ENCODE measurements at regions not wholly inside any gene's neighbourhood (a gene's known extent, or its start where the extent isn't known, plus 50 kb on each side); places are given as distances from the start of the nearest gene placed in this dataset.
A peak's percentile ranks its signal among the peaks of the same experiment; 100 is the strongest.

DNA sequence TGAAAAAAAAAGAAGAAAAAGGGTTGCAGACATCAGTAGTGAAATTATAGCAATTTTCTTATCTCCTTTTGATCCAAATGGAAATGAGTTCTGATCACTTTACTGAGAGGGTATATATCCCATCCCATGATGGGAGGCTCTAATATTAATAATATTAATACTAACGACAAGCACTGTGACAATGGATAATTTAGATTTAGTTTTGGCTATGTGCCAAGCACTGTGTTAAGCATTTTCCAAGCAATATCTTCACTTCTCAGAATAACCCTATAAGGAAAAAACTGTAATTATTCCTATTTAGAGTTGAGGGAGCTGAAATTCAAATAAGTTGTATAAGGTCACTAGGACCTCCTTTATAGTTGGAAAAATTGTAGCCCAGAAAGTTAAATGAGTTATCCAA is 58.4 kb upstream of the ASTN2 start (continued):
- TF ChIP-seq CTCF (conservative IDR thresholded peaks at IDR 0.05; ENCODE audit: low read depth in 2 of 2) (no peak), CREB1 (CRISPR knock-in tag; IDR thresholded peaks at IDR 0.05; ENCODE audit: low read depth) (no peak), EZH2 (IDR thresholded peaks at IDR 0.05; ENCODE audit: low read depth, unreplicated experiment) (no peak)

DNA sequence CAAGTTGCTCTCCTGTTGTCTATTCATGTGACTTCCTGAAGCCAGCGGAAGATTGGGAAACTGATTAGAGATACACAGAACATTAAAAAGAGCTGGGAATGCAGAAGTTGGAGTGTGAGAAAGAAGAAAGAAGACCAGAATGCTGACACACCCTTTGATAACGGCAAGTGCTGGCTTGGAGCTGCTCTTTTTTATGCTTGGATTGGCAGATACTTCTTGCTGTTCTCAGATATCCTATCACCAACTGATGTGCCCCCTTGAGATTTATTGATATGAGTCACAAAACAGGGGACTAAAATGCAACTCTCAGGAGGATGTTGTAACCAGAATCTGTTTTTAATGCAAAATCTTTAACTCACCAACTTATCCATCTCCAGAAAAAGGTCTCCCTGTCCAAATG is 56.0 kb upstream of the ASTN2 start:
- ATAC-seq (no peak), DNase-seq (ENCODE audit: low spot score) (no peak)
- Histone ChIP-seq H3K9me2 (ENCODE audit: insufficient read depth) (no peaks in the 10 kb centered on the region), H3F3A (replicated peaks; ENCODE audit: low read depth) (no peaks in the 10 kb centered on the region), H3K27me3 (ENCODE audit: insufficient read depth) (no peaks in the 10 kb centered on the region), H3K4me3 (no peak overlapping the region), H3K36me3 (ENCODE audit: insufficient read depth) (no peaks in the 10 kb centered on the region), H4K20me1 (replicated peaks; ENCODE audit: insufficient read depth) (no peaks in the 10 kb centered on the region), H3K79me2 (replicated peaks; ENCODE audit: insufficient read depth) (no peaks in the 10 kb centered on the region), H3K4me1 (ENCODE audit: insufficient read depth) (no peaks in the 10 kb centered on the region), H3K4me2 (no peak overlapping the region), H2AFZ (peak overlapping the region; percentile 18; the same call in 1 of the 2 replicates), H3K27ac (ENCODE audit: low read depth) (no peak overlapping the region)
- Mint-ChIP-seq H3K4me3 (no peak overlapping the region), H3K9me3 (no peaks in the 10 kb centered on the region), H3K4me1 (no peaks in the 10 kb centered on the region), H3K27ac (no peak overlapping the region), H3K36me3 (ENCODE audit: low read depth) (no peaks in the 10 kb centered on the region), H3K27me3 (ENCODE audit: insufficient read depth, low read depth, poor library complexity) (peaks cover 2% of the 10 kb centered on the region)
- TF ChIP-seq CTCF (conservative IDR thresholded peaks at IDR 0.05; ENCODE audit: low read depth in 2 of 2) (no peak), CREB1 (CRISPR knock-in tag; IDR thresholded peaks at IDR 0.05; ENCODE audit: low read depth) (no peak), ZNF114 (CRISPR knock-in tag; IDR thresholded peaks at IDR 0.05) (no peak), STAT1 (IDR thresholded peaks at IDR 0.05; ENCODE audit: unreplicated experiment) (no peak), ZNF331 (CRISPR knock-in tag; IDR thresholded peaks at IDR 0.05; ENCODE audit: low read depth) (no peak), REST (IDR thresholded peaks at IDR 0.05; ENCODE audit: unreplicated experiment) (no peak), POLR2AphosphoS5 (IDR thresholded peaks at IDR 0.05; ENCODE audit: low read depth) (no peak), JUNB (IDR thresholded peaks at IDR 0.05; ENCODE audit: unreplicated experiment) (no peak)
- TF ChIP-seq, protein P1, sequence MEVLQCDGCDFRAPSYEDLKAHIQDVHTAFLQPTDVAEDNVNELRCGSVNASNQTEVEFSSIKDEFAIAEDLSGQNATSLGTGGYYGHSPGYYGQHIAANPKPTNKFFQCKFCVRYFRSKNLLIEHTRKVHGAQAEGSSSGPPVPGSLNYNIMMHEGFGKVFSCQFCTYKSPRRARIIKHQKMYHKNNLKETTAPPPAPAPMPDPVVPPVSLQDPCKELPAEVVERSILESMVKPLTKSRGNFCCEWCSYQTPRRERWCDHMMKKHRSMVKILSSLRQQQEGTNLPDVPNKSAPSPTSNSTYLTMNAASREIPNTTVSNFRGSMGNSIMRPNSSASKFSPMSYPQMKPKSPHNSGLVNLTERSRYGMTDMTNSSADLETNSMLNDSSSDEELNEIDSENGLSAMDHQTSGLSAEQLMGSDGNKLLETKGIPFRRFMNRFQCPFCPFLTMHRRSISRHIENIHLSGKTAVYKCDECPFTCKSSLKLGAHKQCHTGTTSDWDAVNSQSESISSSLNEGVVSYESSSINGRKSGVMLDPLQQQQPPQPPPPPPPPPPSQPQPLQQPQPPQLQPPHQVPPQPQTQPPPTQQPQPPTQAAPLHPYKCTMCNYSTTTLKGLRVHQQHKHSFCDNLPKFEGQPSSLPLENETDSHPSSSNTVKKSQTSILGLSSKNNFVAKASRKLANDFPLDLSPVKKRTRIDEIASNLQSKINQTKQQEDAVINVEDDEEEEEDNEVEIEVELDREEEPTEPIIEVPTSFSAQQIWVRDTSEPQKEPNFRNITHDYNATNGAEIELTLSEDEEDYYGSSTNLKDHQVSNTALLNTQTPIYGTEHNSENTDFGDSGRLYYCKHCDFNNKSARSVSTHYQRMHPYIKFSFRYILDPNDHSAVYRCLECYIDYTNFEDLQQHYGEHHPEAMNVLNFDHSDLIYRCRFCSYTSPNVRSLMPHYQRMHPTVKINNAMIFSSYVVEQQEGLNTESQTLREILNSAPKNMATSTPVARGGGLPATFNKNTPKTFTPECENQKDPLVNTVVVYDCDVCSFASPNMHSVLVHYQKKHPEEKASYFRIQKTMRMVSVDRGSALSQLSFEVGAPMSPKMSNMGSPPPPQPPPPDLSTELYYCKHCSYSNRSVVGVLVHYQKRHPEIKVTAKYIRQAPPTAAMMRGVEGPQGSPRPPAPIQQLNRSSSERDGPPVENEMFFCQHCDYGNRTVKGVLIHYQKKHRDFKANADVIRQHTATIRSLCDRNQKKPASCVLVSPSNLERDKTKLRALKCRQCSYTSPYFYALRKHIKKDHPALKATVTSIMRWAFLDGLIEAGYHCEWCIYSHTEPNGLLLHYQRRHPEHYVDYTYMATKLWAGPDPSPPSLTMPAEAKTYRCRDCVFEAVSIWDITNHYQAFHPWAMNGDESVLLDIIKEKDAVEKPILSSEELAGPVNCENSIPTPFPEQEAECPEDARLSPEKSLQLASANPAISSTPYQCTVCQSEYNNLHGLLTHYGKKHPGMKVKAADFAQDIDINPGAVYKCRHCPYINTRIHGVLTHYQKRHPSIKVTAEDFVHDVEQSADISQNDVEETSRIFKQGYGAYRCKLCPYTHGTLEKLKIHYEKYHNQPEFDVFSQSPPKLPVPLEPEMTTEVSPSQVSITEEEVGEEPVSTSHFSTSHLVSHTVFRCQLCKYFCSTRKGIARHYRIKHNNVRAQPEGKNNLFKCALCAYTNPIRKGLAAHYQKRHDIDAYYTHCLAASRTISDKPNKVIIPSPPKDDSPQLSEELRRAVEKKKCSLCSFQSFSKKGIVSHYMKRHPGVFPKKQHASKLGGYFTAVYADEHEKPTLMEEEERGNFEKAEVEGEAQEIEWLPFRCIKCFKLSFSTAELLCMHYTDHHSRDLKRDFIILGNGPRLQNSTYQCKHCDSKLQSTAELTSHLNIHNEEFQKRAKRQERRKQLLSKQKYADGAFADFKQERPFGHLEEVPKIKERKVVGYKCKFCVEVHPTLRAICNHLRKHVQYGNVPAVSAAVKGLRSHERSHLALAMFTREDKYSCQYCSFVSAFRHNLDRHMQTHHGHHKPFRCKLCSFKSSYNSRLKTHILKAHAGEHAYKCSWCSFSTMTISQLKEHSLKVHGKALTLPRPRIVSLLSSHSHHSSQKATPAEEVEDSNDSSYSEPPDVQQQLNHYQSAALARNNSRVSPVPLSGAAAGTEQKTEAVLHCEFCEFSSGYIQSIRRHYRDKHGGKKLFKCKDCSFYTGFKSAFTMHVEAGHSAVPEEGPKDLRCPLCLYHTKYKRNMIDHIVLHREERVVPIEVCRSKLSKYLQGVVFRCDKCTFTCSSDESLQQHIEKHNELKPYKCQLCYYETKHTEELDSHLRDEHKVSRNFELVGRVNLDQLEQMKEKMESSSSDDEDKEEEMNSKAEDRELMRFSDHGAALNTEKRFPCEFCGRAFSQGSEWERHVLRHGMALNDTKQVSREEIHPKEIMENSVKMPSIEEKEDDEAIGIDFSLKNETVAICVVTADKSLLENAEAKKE (CRISPR knock-in tag; IDR thresholded peaks at IDR 0.05) = no peak
